ENCODE measurements at regions not wholly inside any gene's neighbourhood (a gene's known extent, or its start where the extent isn't known, plus 50 kb on each side); places are given as distances from the start of the nearest gene placed in this dataset.

DNA sequence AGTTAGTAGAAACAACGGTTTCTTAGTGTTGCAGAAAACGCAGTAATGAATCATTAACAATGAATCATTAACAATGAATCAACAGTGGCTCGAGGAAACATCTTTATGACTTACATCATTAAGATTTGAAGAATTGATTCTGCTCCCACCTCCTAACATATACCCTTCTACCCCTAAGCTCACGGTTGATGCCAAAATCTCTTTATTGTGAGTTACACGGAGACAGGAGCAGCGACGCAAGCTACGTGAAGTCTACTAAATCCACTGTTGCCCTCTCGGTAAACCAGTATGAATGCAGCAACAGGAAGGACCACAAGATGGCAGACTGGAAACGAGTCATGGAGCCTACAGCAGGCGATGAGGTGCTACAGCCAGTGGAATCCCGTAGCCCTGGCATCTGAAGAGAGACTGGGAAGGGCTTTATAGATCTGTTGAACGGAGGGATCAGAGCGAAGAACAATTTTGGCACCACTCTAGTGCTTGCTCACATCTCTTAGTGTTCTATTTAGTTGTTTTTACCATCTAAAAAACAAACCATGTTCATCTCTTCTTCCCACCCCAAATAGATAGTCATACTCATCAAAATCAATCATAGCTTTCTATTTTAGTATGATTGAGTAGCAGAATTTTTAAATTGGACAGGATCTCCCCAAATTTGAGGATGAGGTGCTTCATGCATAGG, 332.7 kb downstream of the DUSP6 start:
- TF ChIP-seq POLR2AphosphoS5 (IDR thresholded peaks at IDR 0.05) (no peak), POLR2A (IDR thresholded peaks at IDR 0.05) (no peak), EP300 (IDR thresholded peaks at IDR 0.05) (no peak)
- TF ChIP-seq, protein P1, sequence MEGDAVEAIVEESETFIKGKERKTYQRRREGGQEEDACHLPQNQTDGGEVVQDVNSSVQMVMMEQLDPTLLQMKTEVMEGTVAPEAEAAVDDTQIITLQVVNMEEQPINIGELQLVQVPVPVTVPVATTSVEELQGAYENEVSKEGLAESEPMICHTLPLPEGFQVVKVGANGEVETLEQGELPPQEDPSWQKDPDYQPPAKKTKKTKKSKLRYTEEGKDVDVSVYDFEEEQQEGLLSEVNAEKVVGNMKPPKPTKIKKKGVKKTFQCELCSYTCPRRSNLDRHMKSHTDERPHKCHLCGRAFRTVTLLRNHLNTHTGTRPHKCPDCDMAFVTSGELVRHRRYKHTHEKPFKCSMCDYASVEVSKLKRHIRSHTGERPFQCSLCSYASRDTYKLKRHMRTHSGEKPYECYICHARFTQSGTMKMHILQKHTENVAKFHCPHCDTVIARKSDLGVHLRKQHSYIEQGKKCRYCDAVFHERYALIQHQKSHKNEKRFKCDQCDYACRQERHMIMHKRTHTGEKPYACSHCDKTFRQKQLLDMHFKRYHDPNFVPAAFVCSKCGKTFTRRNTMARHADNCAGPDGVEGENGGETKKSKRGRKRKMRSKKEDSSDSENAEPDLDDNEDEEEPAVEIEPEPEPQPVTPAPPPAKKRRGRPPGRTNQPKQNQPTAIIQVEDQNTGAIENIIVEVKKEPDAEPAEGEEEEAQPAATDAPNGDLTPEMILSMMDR (IDR thresholded peaks at IDR 0.05), result peak; percentile 74 to 90 (median 82)
